Activated CD4-positive, alpha-beta T cell treated with anti-CD3 and anti-CD28 coated beads, Interleukin-10, Interleukin-2, amounts not matched to agents 100 ng/mL and 50 ng/mL, durations not matched to agents 16 hours and 8 hours (primary cell): ENCODE measurements at regions not wholly inside any gene's neighbourhood (a gene's known extent, or its start where the extent isn't known, plus 50 kb on each side); places are given as distances from the start of the nearest gene placed in this dataset.
"Not testable (repeated sequence)": the region's sequence is repeated elsewhere in the genome, so short reads cannot be mapped to it uniquely, and the experiment has no call there.

ENCODE experiments used
- DNase-seq: peaks from one replicate; pipeline ENCODE4 v3.0.0-alpha.2; 2020

DNA sequence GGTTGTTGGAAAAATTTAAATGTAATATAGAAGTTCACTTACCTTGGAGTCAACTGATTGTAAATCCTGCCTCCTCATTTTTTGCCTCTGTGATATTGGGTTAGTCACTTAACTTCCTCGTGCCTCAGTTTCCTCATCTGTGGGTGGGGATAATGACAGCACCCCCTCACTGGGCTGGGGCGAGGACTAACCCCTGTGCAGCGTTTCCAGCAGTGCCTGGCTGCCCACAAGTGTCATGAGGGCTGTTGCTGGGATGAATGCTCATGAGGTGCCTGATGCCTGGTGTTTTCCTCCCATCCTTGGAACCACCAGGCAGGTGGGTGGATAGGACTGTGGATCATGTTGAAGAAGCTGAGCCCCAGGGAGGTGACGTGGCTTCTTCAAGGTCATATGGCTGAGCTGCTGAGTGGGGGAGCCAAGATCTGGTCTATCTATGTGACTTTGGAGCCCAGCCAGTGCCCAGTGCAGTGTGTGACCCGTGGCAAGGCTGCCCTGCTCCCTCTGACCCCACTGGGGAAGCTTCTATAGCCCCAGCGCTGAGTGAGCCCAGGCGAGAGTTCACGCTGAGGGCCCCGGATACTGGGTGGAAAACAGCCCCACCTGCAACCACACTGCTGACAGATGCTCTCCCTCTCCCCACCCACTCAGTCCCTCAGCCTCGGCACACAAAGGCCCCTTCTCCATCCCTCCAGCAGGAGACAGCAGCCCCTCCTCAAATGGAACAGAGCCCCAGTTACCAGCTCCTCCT lies 446.0 kb downstream of the PTPRU start:
- no peak for DNase-seq

GRCh38 chr1:29681416-29681815 lies 445.1 kb downstream of the PTPRU start:
- DNase-seq = not testable (repeated sequence)

DNA sequence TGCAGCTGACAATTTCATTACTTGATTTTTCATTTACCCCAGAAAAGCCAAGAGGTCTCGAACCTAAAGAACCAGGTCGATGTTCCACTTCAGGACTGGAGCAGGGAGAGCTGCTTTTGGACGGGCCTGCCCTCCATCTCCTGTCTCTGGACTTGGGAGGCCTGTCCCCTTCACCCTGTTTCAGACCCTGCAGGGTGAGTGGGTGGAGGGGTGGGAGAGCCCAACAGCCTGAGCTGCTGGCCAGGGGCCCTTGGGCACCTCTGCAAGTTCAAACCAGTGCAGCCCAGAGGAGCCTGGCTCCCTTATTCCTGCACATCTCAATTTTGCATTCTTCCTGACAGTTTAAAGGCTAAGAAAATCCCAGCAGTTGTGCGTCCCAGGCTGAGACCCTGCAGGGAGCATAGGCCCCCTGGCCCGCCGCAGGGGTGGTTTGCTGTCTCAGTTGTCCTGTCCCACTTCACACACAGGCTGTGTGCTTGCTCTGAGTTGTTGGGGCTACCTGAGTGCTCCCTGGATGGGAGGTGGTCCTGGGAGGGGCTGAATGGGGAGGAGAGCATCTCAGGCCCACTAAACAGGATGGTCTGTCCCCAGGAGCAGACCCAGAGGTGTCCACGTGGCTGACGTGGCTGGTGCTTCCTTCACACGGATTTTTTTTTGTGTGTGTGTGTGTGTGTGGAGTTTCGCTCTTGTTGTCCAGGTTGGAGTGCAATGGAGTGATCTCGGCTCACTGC lies 443.7 kb downstream of the PTPRU start:
- no peak for DNase-seq

DNA sequence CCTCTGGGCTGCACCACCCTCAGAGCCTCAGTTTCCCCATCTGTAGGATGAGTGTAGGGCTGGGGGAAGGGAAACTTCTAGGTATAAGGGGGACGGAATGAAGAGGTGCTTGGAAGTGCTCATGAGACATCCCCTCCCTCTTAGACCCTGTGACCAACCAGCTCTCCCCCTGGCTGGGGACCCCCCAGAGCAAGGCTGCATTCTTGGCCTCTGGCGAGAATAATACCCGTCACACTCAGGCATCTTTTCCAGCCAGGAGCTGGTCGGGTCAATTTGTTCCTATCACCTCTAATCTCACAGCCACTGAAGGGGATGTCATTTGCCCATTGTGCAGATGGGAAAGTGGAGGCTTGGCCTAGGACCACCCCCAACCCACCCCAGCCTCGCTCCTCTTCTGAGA lies 443.0 kb downstream of the PTPRU start:
- no peak for DNase-seq

DNA sequence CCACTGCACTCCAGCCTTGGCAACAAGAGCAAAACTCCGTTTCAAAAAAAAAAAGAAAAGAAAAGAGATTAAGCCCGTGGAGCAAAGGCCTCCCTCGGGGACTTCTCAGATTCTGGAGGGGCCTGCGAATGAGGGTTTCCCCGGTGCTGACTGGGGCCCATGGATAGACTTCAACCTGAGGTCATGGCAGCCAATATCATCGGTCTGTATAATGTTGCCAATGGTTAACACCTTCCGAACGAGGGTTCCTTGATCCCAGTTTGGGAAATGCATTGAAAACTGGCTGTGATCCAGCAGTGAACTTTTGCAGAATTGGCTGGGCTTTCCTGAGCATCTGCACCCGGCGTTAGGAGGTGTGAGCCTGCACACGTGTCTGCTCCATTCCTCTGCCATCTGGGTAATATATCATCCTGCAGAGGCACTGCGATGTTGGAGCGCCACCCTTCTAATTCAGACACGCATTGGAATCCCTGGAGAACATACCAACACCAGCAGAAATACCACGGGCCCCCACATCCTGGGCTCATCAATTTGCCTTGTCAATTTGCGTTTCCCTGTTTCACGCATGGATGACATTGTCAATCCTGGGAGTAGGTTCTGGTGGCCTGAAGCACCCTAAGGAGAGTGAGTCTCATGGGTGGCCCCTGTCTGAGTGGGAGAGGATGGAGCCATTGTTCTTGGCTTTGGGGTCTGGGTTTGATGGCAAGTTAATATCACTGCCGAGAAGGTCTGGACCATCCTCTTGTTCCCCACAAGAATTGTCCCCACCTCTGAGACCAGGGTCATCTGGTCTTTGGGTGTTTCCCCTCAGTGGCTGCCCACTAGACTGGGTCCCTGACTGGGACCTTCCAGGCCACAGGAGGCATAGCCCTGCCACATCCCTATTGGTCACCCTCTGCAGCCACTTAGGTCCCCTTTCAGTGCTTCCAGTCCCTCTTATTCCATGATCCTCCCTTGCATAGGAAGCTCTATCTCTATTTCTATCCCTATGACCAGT lies 441.0 kb downstream of the PTPRU start:
- DNase-seq = no peak

DNA sequence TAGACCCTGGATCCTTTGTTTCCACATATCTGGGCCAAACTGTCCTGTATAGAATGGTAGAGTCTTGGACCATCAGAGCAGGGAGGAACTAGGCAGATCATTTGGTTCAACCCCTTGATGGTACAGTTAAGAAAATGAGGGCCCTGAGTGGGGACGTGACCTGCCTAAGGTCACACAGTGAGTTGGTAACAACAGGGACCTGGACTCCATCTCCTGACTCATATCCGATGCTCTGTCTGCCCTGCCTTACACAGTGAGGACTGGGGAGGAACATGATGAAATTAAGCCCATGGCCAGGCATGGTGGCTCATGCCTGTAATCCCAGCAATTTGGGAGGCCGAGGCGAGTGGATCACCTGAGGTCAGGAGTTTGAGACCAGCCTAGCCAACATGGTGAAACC lies 440.2 kb downstream of the PTPRU start:
- no peak for DNase-seq

- no peak for DNase-seq
Measured at GRCh38 chr1:29675481-29676263, 439.4 kb downstream of the PTPRU start.

DNA sequence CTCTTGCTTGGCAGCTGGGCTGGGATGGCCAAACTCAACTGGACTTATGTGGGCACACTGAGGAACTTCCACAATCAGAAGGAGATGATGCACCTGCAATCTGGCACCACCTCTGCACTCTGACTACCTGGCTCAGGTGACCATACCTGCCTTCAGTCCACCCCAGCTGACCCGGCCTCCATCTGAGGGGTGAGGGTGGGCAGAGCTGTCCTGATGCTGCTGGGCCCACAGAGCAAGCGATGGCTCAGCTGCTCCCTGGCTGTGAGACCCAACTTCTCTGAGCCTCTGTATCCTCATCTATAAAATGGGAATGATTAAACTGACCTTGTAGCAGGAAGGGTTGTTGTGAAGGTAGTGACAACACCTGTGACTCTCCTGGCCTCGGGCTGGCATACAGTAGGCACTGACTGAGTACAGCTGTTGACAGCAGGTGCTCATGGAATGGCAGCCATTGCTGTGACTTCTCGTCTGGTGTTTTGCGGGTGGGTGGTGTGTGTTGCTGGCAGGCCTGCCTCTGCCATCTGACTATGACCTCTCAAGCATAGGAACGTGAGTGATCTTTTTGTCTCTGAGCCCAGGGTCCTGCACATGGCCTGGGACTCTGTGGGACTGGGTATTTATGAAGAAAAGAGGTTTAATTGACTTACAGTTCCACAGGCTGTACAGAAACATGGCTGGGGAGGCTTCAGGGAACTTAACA lies 438.5 kb downstream of the PTPRU start:
- DNase-seq = no peak

DNA sequence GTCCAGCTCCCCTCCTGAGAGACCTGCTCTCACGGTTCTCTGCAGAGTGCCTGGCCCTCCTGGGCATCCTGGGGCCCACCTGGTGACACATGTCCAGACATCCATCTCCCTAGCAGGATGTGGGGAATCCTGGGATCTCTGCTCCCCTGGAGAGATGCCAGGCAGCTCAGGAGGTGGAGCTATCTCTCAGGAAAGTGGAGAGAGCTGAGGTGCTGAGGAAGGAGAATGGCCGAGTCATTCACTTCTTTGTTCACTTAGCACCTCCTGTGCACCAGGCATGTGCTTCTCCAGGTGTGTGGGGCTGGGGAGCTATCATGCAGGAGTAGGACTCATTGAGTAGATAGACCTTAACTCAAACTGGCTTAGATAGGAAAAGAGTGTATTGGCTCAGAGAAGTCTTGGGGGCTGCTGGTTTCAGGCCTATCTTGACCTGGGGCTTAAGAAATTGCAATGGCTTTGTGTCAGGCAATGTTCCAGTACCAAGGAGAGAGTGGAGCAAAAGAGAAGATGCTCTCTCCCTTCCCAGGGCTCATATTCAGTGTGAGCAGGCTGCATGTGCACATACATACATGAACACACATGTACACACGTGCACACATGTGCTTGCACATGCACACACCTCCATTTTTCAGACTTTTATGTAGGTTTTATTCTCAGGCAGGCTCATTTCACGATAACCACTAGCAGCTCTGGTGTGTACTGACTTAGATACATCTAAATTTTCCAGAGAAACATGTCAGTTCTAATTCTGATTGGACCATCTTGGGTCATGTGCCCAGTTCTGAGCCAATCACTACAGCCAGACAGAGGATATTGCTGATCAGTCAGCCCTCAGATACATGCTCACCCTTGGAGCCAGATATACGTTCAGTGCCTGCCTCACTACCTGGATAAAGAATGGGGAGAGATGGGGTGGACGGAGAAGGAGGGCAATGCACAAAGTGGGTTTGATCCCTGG lies 437.6 kb downstream of the PTPRU start:
- no peak for DNase-seq

GRCh38 chr1:29673228-29673500 lies 436.8 kb downstream of the PTPRU start:
- DNase-seq = no peak

- no peak for DNase-seq
Measured at GRCh38 chr1:29672416-29673227, 436.3 kb downstream of the PTPRU start.

DNA sequence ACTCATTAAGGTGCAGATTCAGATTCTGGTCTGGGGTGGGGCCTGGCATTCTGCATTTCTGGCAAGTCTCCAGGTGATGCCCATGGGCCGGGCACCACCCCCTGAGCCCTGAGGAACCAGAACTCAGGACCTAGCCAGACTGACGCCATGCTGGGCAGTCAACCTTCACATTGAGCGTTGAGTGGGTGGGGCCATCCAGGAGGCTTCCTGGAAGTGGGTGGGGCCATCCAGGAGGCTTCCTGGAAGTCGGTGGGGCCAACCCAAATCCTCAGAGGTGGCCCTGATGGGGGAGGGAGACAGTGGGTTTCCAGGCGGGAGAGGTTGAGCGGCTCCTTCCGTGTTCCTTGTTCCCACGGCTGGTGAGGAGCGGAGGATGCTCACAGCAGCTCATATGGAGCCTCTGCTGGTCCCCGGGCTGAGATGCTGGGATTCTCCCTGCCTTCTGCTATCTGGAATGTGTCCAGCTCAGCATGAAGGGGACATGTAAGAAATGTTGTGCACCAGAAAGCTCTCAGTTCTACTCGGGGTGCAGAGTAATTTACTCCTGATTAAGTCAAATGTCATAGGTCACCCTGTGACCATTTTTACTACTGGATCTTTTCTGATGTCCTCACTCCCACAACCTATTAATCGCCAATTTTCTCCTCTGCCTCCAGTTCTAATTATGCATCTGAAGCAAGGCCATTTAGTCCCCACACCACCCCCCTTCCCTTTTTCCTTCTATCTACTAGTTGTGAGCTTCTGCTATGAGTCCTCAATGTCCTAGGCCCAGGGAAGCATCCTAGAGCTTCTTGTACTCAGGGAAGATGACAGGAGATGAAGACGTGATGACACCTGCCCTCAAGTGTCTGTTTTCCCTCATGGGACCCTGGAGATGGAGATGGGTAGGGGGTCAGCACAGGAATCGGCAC lies 435.4 kb downstream of the PTPRU start:
- DNase-seq = no peak

DNA sequence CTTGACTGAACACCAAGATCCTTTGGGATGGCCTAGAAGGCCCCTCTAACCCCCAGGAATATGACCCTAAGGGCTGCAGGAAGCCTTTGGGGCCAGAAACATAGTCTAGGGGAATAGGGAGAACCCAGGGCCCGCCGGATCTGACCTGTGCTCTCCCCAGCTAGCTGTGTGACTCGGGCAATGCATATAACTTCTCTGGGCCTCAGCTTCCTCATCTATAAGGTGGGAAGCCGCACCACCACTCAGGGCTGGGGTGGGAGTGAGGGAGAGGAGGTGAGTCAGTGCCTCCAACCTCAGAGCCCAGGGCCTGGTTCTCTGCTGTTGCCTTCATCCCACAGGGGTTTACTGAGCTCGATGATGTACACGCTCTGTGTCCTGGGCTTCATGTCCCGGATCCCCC lies 434.4 kb downstream of the PTPRU start:
- no peak for DNase-seq

DNA sequence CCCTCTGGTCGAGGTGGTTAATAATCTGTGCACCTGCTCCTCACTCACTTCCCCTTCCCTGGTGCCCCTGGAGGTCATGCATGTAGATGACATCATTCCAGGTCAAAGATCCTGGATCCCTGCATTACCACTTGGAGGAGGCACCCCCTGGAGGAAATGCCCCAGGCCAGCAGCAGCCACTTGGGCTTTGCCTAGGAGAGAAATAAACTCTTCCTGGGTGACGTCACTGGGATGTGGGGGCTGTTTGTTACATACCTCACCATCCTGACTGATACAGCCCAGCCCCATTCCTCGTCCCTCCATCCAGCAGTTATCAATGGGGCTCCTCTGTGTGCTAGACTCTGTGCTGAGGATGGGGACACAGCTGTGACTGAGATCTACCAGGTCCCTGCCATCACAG lies 433.6 kb downstream of the PTPRU start:
- DNase-seq = no peak

DNA sequence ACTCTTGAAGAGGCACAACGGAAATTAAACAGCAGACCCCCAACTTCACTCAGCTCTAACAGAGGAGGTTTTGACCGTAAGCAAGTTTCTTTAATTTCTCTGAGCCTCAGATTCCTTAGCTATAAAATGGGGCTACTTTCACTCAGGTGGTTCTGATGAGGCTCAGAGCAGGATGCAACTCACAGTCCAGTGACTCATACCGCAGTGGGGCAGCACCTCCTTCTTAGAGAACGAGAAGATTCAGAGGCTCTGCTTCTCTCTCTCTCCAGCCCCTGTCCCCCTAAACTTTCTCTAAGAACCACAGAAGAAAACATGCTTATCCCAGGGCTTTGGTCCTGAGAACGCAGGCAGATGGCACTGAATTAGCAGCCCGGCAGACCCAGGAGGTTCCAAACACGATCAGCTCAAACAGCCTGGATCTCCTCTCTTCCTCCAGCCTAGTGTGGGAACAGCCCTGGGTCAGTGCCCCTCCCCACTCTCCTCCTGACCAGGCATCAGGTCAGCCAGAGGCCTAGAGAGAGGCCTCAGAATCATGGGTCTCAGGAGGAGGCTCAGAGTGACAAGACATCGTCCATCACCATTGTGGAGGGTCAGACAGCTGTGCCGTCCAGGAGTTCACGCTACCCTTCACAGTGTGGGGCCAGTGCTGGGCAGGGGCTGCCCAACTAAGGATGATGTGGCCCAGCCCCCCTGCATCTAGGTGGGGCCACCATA lies 433.0 kb downstream of the PTPRU start:
- DNase-seq = no peak

GRCh38 chr1:29668551-29669157 lies 432.3 kb downstream of the PTPRU start:
- DNase-seq = no peak

- no peak for DNase-seq
Measured at GRCh38 chr1:29667951-29668350, 431.6 kb downstream of the PTPRU start.

- no peak for DNase-seq
Measured at GRCh38 chr1:29664711-29665110, 428.4 kb downstream of the PTPRU start.
